ENCODE measurements at regions not wholly inside any gene's neighbourhood (a gene's known extent, or its start where the extent isn't known, plus 50 kb on each side); places are given as distances from the start of the nearest gene placed in this dataset.

DNA sequence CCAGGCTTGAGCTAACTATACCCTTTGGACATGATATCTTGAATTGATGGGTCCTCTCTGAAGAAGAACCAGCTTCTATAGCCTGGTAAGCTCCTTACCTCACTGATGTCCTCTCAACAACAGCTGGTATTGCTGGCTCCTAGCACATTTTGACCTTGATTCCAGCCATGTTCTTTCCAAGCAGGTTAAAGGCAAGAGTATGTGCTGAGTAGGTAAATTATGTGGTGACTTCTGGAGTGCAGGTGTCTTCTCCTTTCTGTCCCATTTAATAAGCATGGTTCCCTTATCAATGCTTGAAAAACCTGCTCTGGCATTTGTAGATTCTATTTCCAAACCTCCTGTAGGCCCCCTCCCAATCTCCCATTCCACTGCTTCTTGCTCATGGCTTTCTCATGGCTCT is 300.1 kb downstream of the UTP18 start:
- DNase-seq (ENCODE audit: low spot score), result no peak
- TF ChIP-seq, protein P1, sequence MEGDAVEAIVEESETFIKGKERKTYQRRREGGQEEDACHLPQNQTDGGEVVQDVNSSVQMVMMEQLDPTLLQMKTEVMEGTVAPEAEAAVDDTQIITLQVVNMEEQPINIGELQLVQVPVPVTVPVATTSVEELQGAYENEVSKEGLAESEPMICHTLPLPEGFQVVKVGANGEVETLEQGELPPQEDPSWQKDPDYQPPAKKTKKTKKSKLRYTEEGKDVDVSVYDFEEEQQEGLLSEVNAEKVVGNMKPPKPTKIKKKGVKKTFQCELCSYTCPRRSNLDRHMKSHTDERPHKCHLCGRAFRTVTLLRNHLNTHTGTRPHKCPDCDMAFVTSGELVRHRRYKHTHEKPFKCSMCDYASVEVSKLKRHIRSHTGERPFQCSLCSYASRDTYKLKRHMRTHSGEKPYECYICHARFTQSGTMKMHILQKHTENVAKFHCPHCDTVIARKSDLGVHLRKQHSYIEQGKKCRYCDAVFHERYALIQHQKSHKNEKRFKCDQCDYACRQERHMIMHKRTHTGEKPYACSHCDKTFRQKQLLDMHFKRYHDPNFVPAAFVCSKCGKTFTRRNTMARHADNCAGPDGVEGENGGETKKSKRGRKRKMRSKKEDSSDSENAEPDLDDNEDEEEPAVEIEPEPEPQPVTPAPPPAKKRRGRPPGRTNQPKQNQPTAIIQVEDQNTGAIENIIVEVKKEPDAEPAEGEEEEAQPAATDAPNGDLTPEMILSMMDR (IDR thresholded peaks at IDR 0.05), result no peak
- ATAC-seq (ENCODE audit: low FRiP score), result no peak

DNA sequence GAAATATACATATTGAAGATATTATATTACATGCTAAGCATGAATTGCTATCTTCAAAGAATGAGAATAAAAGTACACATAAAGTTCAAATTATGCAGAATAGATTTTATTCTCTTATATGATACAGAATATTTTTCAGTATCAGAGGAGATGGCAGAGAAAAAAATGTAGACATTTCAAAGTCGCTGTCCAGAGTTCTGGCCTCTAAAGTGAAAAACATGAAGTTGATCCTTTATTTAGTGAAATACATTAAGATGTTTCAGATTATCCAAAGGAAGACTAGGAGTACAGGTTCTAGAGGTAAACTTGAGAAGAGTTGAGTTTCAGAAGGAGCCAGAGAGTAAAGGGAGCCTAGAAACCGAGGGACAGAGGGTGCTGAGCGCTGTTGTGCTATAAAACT is 303.6 kb downstream of the UTP18 start:
- DNase-seq (ENCODE audit: low spot score) (no peak), ATAC-seq (ENCODE audit: low FRiP score) (no peak)
- TF ChIP-seq, protein P1 (IDR thresholded peaks at IDR 0.05), result no peak

DNA sequence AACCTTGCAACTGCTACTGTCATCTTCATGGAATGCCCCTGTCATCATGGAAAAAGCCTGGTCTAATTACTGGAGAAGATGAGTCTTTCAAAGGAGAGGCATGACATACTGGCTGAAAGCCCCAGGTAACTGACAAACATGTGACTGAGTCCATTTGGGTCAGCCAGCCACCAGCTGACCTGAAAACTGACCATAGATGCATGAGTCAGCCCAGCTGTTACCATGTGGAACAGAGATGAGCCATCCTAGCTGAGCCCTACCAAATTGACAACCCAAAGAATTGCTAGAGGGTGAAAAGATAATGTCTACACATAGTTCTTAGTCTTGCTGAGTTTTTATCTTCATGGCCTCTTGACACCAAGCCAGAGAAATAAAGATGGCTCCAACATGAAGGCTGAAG is 311.8 kb downstream of the UTP18 start:
- DNase-seq (ENCODE audit: low spot score), result no peak

More for the DNA sequence above, 311.8 kb downstream of the UTP18 start:
- ATAC-seq (ENCODE audit: low FRiP score), result no peak
- TF ChIP-seq, protein P1 (IDR thresholded peaks at IDR 0.05), result no peak
